IMR-90 (cell line): ENCODE measurements at regions not wholly inside any gene's neighbourhood (a gene's known extent, or its start where the extent isn't known, plus 50 kb on each side); places are given as distances from the start of the nearest gene placed in this dataset.

Experiments used
- ATAC-seq: fragments of 200-7000 bp; cut with Tn5 transposase; 2 replicates; pipeline ENCODE4 v1.9.1; 2020; ENCODE audit warnings: low read depth, mild to moderate bottlenecking, moderate library complexity
- BruUV-seq: library from RNA; stranded (reverse); fragments of 400-500 nt; replicated peaks from 2 replicates; lab custom pipeline; 2021; lab: Mats Ljungman, UMichigan
- CTCF ChIA-PET: fragments of 300-600 bp; formaldehyde crosslinking; extraction: SDS; loops from one replicate; lab custom pipeline; 2021; ENCODE audit warnings: antibody characterized with exemption; lab: Yijun Ruan, JAX
- POLR2A ChIA-PET: fragments of 300-600 bp; sonication (Branson Sonifier 250); formaldehyde crosslinking; loops from one replicate; lab custom pipeline; 2022; ENCODE audit warnings: antibody characterized with exemption; ENCODE audit not compliant: unreplicated experiment; lab: Charles Lee
- DNase-seq: peaks from one replicate; pipeline ENCODE4 v3.0.0; 2013
- H2AFZ ChIP-seq: replicated peaks from 2 replicates; pipeline ENCODE3; 2013; ENCODE audit warnings: low read length, mild to moderate bottlenecking; ENCODE audit not compliant: poor library complexity
- H2AK5ac ChIP-seq: 2 replicates; pipeline ENCODE4 v1.6.1; 2013; ENCODE audit warnings: low read depth, low read length, inconsistent platforms
- H2AK9ac ChIP-seq: replicated peaks from 2 replicates; pipeline ENCODE3; 2013; ENCODE audit warnings: mild to moderate bottlenecking, low read depth, low read length, moderate library complexity; ENCODE audit not compliant: poor library complexity
- H2BK120ac ChIP-seq: 2 replicates; pipeline ENCODE4 v1.6.1; 2013; ENCODE audit warnings: low read depth, low read length, inconsistent platforms
- H2BK15ac ChIP-seq: 3 replicates; pipeline ENCODE4 v1.6.1; 2013; ENCODE audit warnings: low read depth, low read length, inconsistent platforms
- H2BK20ac ChIP-seq: 2 replicates; pipeline ENCODE4 v1.6.1; 2013; ENCODE audit warnings: low read depth, mild to moderate bottlenecking, inconsistent platforms, low read length, moderate library complexity
- H2BK5ac ChIP-seq: 2 replicates; pipeline ENCODE4 v1.6.1; 2013; ENCODE audit warnings: mild to moderate bottlenecking, low read depth, low read length, inconsistent platforms; ENCODE audit not compliant: poor library complexity, severe bottlenecking
- H3K14ac ChIP-seq: replicated peaks from 2 replicates; pipeline ENCODE4 v1.6.1; 2013; ENCODE audit warnings: low read depth, low read length, inconsistent platforms
- H3K18ac ChIP-seq: 2 replicates; pipeline ENCODE4 v1.6.1; 2013; ENCODE audit warnings: low read depth, low read length, control low read depth
- H3K23ac ChIP-seq: 2 replicates; pipeline ENCODE4 v1.6.1; 2013; ENCODE audit warnings: low read depth, low read length, inconsistent platforms
- H3K27ac ChIP-seq: 2 replicates; pipeline ENCODE4 v1.5.1; 2013; ENCODE audit warnings: mild to moderate bottlenecking, control low read depth, low read length; ENCODE audit not compliant: insufficient read depth
- H3K27me3 ChIP-seq: 2 replicates; pipeline ENCODE4 v1.6.1; 2013; ENCODE audit warnings: low read length; ENCODE audit not compliant: control insufficient read depth, insufficient read depth
- H3K36me3 ChIP-seq: 2 replicates; pipeline ENCODE4 v1.6.1; 2013; ENCODE audit warnings: low read length, mixed read lengths; ENCODE audit not compliant: control insufficient read depth, insufficient read depth
- H3K4ac ChIP-seq: 2 replicates; pipeline ENCODE4 v1.6.1; 2013; ENCODE audit warnings: low read depth, low read length, inconsistent platforms
- H3K4me1 ChIP-seq: 2 replicates; pipeline ENCODE4 v1.6.1; 2013; ENCODE audit warnings: low read length, mixed read lengths; ENCODE audit not compliant: control insufficient read depth, insufficient read depth
- H3K4me2 ChIP-seq: 2 replicates; pipeline ENCODE4 v1.6.1; 2013; ENCODE audit warnings: low read depth, mild to moderate bottlenecking, control low read depth, low read length, moderate library complexity
- H3K4me3 ChIP-seq: 2 replicates; pipeline ENCODE4 v1.5.1; 2013; ENCODE audit warnings: low read depth, mild to moderate bottlenecking, control low read depth, low read length, moderate library complexity; ENCODE audit not compliant: insufficient read depth
- H3K56ac ChIP-seq: 2 replicates; pipeline ENCODE4 v1.6.1; 2013; ENCODE audit warnings: low read length, inconsistent platforms; ENCODE audit not compliant: insufficient read depth; ENCODE audit errors: extremely low read depth
- H3K79me1 ChIP-seq, 2 experiments: 2 replicates each; pipeline ENCODE4 v1.6.1; 2013; ENCODE audit warnings: low read length in 2 of 2, inconsistent platforms in 1 of 2, low read depth in 1 of 2
- H3K9ac ChIP-seq: 2 replicates; pipeline ENCODE4 v1.6.1; 2013; ENCODE audit warnings: low read depth, low read length, control low read depth
- H3K9me1 ChIP-seq: 2 replicates; pipeline ENCODE4 v1.6.1; 2013; ENCODE audit warnings: low read length, inconsistent platforms; ENCODE audit not compliant: insufficient read depth
- H3K9me3 ChIP-seq: 2 replicates; pipeline ENCODE4 v1.6.1; 2013; ENCODE audit warnings: low read length; ENCODE audit not compliant: control insufficient read depth, insufficient read depth
- H4K20me1 ChIP-seq: 2 replicates; pipeline ENCODE4 v1.6.1; 2013; ENCODE audit warnings: low read length, inconsistent platforms; ENCODE audit not compliant: insufficient read depth
- H4K5ac ChIP-seq: 2 replicates; pipeline ENCODE4 v1.6.1; 2013; ENCODE audit warnings: mild to moderate bottlenecking, low read depth, low read length, control low read depth
- H4K8ac ChIP-seq, 2 experiments: 2 replicates each; pipeline ENCODE4 v1.6.1; 2013; ENCODE audit warnings: low read depth in 2 of 2, low read length in 2 of 2, control low read depth in 1 of 2, inconsistent platforms in 1 of 2
- H4K91ac ChIP-seq: 2 replicates; pipeline ENCODE4 v1.6.1; 2013; ENCODE audit warnings: low read depth, low read length, inconsistent platforms; ENCODE audit not compliant: insufficient read depth
- BHLHE40 ChIP-seq: fragments of 150-350 bp; IDR thresholded peaks from 2 replicates; pipeline ENCODE4 v1.6.1; 2016; ENCODE audit warnings: mild to moderate bottlenecking, low read depth, low read length
- CEBPB ChIP-seq: IDR thresholded peaks from 2 replicates; pipeline ENCODE4 v1.6.1; 2012; ENCODE audit warnings: low read depth, low read length, improper control_type of control experiment
- CHD1 ChIP-seq: IDR thresholded peaks from 2 replicates; pipeline ENCODE4 v1.6.1; 2012; ENCODE audit warnings: low read depth, low read length, improper control_type of control experiment
- FOS ChIP-seq: fragments of 150-350 bp; IDR thresholded peaks from 2 replicates; pipeline ENCODE4 v1.6.1; 2016; ENCODE audit warnings: low read depth, low read length
- MAFK ChIP-seq: IDR thresholded peaks from 2 replicates; pipeline ENCODE4 v1.6.1; 2012; ENCODE audit warnings: low read depth, low read length, improper control_type of control experiment
- MAZ ChIP-seq: IDR thresholded peaks from 2 replicates; pipeline ENCODE4 v1.6.1; 2012; ENCODE audit warnings: low read depth, mild to moderate bottlenecking, low read length, improper control_type of control experiment, moderate library complexity, borderline replicate concordance
- MXI1 ChIP-seq: IDR thresholded peaks from 2 replicates; pipeline ENCODE4 v1.6.1; 2012; ENCODE audit warnings: low read depth, mild to moderate bottlenecking, low read length, moderate library complexity, borderline replicate concordance
- NFE2L2 ChIP-seq: fragments of 150-350 bp; IDR thresholded peaks from 2 replicates; pipeline ENCODE4 v1.6.1; 2016; ENCODE audit warnings: low read depth, mild to moderate bottlenecking, low read length
- RAD21 ChIP-seq: IDR thresholded peaks from 2 replicates; pipeline ENCODE4 v1.6.1; 2012; ENCODE audit warnings: low read length, improper control_type of control experiment
- SMC3 ChIP-seq: fragments of 150-350 bp; IDR thresholded peaks from 2 replicates; pipeline ENCODE4 v1.6.1; 2016; ENCODE audit warnings: low read depth, mild to moderate bottlenecking, antibody characterized with exemption, low read length, moderate library complexity
- WGBS, 2 experiments: methylation state at CpG; one replicate each; pipeline versions ENCODE4 v1.1.5 to v1.1.7; 2013; ENCODE audit warnings: missing lambda C conversion rate in 2 of 2; ENCODE audit not compliant: insufficient read length in 1 of 2; ENCODE audit errors: extremely low coverage in 2 of 2; 5-methylcytosine and 5-hydroxymethylcytosine counted together
- dilution Hi-C: fragments of 300-500 bp; cut with HindIII; formaldehyde crosslinking; loops from one replicate; pipeline ENCODE4 v1.14.3; 2018; ENCODE audit warnings: low sequenced_read_pairs; ENCODE audit not compliant: unreplicated experiment
- in situ Hi-C: fragments of 300-500 bp; cut with MboI; formaldehyde crosslinking; loops from 3 replicates; pipeline ENCODE4 v1.14.3; 2019; ENCODE audit warnings: low sequenced_read_pairs, inconsistent platforms, mixed read lengths
- intact Hi-C: fragments of 100-400 bp; cut with micrococcal nuclease; formaldehyde crosslinking; loops from 2 replicates; pipeline ENCODE4 v1.10.0; 2022
- TF ChIP-seq, protein P1 (sequence below): conservative IDR thresholded peaks from 2 replicates; pipeline ENCODE4 v1.5.1; 2012; ENCODE audit warnings: mild to moderate bottlenecking, low read depth, low read length, improper control_type of control experiment
- TF ChIP-seq, protein P2 (sequence below): fragments of 150-350 bp; IDR thresholded peaks from 2 replicates; pipeline ENCODE4 v1.6.1; 2016; ENCODE audit warnings: low read depth, mild to moderate bottlenecking, low read length, moderate library complexity, borderline replicate concordance
- TF ChIP-seq, protein P3 (sequence below): fragments of 150-350 bp; IDR thresholded peaks from 2 replicates; pipeline ENCODE4 v1.6.1; 2017; ENCODE audit warnings: mild to moderate bottlenecking, antibody characterized with exemption, low read length, low read depth

DNA sequence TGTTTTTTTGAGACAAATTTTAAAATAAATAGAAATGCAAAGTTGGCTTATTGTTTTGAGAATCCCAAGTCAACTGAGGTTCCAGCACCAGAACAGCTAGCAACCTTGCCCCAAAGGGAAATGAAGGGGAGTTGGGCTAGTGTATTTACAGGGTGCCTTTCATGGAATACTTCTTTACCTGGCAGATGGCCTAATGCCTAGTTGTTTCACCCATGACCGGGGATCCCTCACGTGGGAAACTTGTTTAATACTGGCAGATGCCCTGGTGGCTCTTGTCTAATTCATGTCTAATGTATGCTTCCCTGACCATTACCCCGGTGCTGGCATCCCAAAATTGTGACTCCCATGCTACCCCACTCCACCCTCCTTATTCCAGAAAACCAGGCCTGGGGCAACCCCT is 861.1 kb upstream of the ZWINT start:
- no CpG with 5 or more reads among the region's 3 CpGs for WGBS, 2 experiments
- no peak overlapping the region for H2BK15ac ChIP-seq
- H3K23ac ChIP-seq: no peak overlapping the region
- H4K5ac ChIP-seq: no peak overlapping the region
- CTCF ChIA-PET: no interaction called here
- no TSS peak for BruUV-seq
- H3K56ac ChIP-seq: no peak overlapping the region
- no peak overlapping the region for H2BK120ac ChIP-seq
- dilution Hi-C loops (no loop called here), intact Hi-C loops (no loop called here), in situ Hi-C loops (no loop called here)
- POLR2A ChIA-PET: no interaction called here
- H3K9me1 ChIP-seq: no peaks in the 10 kb centered on the region
- ATAC-seq (no peak), DNase-seq (no peak)
- H2AFZ ChIP-seq: no peak overlapping the region
- no peak overlapping the region for H3K18ac ChIP-seq
- peaks cover 4% of the 10 kb centered on the region; the same call in 1 of the 2 replicates for H3K9me3 ChIP-seq
- H4K91ac ChIP-seq: no peak overlapping the region
- no peaks in the 10 kb centered on the region for H3K4me1 ChIP-seq
- H3K14ac ChIP-seq: no peak overlapping the region
- H3K4ac ChIP-seq: no peak overlapping the region
- no peak overlapping the region for H3K27ac ChIP-seq
- no peak overlapping the region for H3K9ac ChIP-seq
- no peak overlapping the region for H2AK9ac ChIP-seq
- H3K4me2 ChIP-seq: no peak overlapping the region
- H2BK20ac ChIP-seq: no peak overlapping the region
- H3K79me1 ChIP-seq: no peaks in the 10 kb centered on the region
- H3K36me3 ChIP-seq: no peaks in the 10 kb centered on the region
- no peaks in the 10 kb centered on the region for H3K27me3 ChIP-seq
- H2BK5ac ChIP-seq: no peak overlapping the region
- H4K8ac ChIP-seq: no peak overlapping the region
- no peak overlapping the region for H2AK5ac ChIP-seq
- no peak for TF ChIP-seq MXI1
- TF ChIP-seq, protein P1, sequence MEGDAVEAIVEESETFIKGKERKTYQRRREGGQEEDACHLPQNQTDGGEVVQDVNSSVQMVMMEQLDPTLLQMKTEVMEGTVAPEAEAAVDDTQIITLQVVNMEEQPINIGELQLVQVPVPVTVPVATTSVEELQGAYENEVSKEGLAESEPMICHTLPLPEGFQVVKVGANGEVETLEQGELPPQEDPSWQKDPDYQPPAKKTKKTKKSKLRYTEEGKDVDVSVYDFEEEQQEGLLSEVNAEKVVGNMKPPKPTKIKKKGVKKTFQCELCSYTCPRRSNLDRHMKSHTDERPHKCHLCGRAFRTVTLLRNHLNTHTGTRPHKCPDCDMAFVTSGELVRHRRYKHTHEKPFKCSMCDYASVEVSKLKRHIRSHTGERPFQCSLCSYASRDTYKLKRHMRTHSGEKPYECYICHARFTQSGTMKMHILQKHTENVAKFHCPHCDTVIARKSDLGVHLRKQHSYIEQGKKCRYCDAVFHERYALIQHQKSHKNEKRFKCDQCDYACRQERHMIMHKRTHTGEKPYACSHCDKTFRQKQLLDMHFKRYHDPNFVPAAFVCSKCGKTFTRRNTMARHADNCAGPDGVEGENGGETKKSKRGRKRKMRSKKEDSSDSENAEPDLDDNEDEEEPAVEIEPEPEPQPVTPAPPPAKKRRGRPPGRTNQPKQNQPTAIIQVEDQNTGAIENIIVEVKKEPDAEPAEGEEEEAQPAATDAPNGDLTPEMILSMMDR: no peak
- TF ChIP-seq CEBPB: no peak
- no peak for TF ChIP-seq FOS
- no peak for TF ChIP-seq SMC3
- no peak for TF ChIP-seq MAZ
- TF ChIP-seq CHD1: no peak
- TF ChIP-seq NFE2L2: no peak
- no peak for TF ChIP-seq MAFK
- TF ChIP-seq, protein P2, sequence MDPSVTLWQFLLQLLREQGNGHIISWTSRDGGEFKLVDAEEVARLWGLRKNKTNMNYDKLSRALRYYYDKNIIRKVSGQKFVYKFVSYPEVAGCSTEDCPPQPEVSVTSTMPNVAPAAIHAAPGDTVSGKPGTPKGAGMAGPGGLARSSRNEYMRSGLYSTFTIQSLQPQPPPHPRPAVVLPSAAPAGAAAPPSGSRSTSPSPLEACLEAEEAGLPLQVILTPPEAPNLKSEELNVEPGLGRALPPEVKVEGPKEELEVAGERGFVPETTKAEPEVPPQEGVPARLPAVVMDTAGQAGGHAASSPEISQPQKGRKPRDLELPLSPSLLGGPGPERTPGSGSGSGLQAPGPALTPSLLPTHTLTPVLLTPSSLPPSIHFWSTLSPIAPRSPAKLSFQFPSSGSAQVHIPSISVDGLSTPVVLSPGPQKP: no peak
- no peak for TF ChIP-seq BHLHE40
- TF ChIP-seq, protein P3, sequence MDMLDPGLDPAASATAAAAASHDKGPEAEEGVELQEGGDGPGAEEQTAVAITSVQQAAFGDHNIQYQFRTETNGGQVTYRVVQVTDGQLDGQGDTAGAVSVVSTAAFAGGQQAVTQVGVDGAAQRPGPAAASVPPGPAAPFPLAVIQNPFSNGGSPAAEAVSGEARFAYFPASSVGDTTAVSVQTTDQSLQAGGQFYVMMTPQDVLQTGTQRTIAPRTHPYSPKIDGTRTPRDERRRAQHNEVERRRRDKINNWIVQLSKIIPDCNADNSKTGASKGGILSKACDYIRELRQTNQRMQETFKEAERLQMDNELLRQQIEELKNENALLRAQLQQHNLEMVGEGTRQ: no peak
- no peak for TF ChIP-seq RAD21
- no peaks in the 10 kb centered on the region for H4K20me1 ChIP-seq
- no peak overlapping the region for H3K4me3 ChIP-seq
